HepG2 (cell line): ENCODE measurements at regions not wholly inside any gene's neighbourhood (a gene's known extent, or its start where the extent isn't known, plus 50 kb on each side); places are given as distances from the start of the nearest gene placed in this dataset.

Experiments used
- ATAC-seq: fragments of 200-7000 bp; cut with Tn5 transposase; 3 replicates; pipeline ENCODE4 v1.9.1; 2020; ENCODE audit warnings: mild to moderate bottlenecking, moderate library complexity
- BruUV-seq: library from RNA; stranded (reverse); fragments of 400-500 nt; replicated peaks from 2 replicates; lab custom pipeline; 2021; lab: Mats Ljungman, UMichigan
- CTCF ChIA-PET: fragments of 300-600 bp; formaldehyde crosslinking; extraction: SDS; loops from one replicate; lab custom pipeline; 2021; ENCODE audit warnings: low total read pairs, inconsistent platforms, low intra/inter-chr PET ratio; lab: Yijun Ruan, JAX
- POLR2A ChIA-PET: fragments of 350-600 bp; sonication (Branson Sonifier 250); formaldehyde crosslinking; loops from one replicate; lab custom pipeline; 2020; ENCODE audit warnings: antibody characterized with exemption, inconsistent platforms; lab: Yijun Ruan, JAX
- DNase-seq: peaks from one replicate; pipeline ENCODE4 v3.0.0-alpha.2; 2015; ENCODE audit warnings: low spot score
- FAIRE-seq: peaks from 3 replicates; lab custom pipeline; 2011; peaks lifted over from hg19 to GRCh38; lab: Jason Lieb, UNC
- H2AFZ ChIP-seq: one replicate; pipeline ENCODE4 v1.6.1; 2011; ENCODE audit warnings: low read length, inconsistent platforms
- H3K27ac ChIP-seq: fragments of 300-600 bp; 3 replicates; pipeline ENCODE4 v1.8.0; 2011; ENCODE audit warnings: mixed run types, mild to moderate bottlenecking, mixed read lengths, low read length, inconsistent platforms; ENCODE audit not compliant: insufficient read depth; ENCODE audit errors: extremely low read length
- H3K27me3 ChIP-seq, 2 experiments: fragments of 200-600 bp in 1 of 2; 2 replicates in 1 of 2; 3 replicates in 1 of 2; pipeline versions ENCODE4 v1.6.0 to v1.8.0; 2011; ENCODE audit warnings: low read length in 2 of 2, mild to moderate bottlenecking in 2 of 2, moderate library complexity in 2 of 2, inconsistent platforms in 1 of 2; ENCODE audit not compliant: insufficient read depth in 2 of 2, control insufficient read depth in 1 of 2
- H3K36me3 ChIP-seq, 2 experiments: fragments of 200-600 bp in 1 of 2; replicated peaks in 1 of 2; 2 replicates in 1 of 2; 3 replicates in 1 of 2; pipeline versions ENCODE4 v1.5.1 to v1.8.0; 2011; ENCODE audit warnings: low read length in 2 of 2, inconsistent platforms in 1 of 2; ENCODE audit not compliant: insufficient read depth in 2 of 2, control insufficient read depth in 1 of 2
- H3K4me1 ChIP-seq: 2 replicates; pipeline ENCODE4 v1.5.1; 2012; ENCODE audit warnings: low read length, inconsistent platforms; ENCODE audit not compliant: insufficient read depth
- H3K4me2 ChIP-seq: 2 replicates; pipeline ENCODE4 v1.6.0; 2011; ENCODE audit warnings: low read depth, low read length, inconsistent platforms
- H3K4me3 ChIP-seq, 3 experiments: fragments of 200-600 bp in 1 of 3; sonication (generic), shearing (Covaris generic) in 1 of 3; replicated peaks in 1 of 3; 2 replicates each; pipeline ENCODE4 v1.5.1; 2011 to 2016; ENCODE audit warnings: low read length in 3 of 3, inconsistent platforms in 2 of 3, low read depth in 2 of 3, mild to moderate bottlenecking in 2 of 3, control low read depth in 1 of 3, mixed read lengths in 1 of 3; ENCODE audit not compliant: insufficient read depth in 1 of 3
- H3K79me2 ChIP-seq: one replicate; pipeline ENCODE4 v1.6.1; 2011; ENCODE audit warnings: low read length, inconsistent platforms; ENCODE audit not compliant: insufficient read depth
- H3K9ac ChIP-seq: 2 replicates; pipeline ENCODE4 v1.6.0; 2011; ENCODE audit warnings: mild to moderate bottlenecking, low read depth, low read length, inconsistent platforms; ENCODE audit not compliant: insufficient read depth
- H3K9me3 ChIP-seq: 2 replicates; pipeline ENCODE4 v1.5.1; 2012; ENCODE audit warnings: mild to moderate bottlenecking, low read length
- H4K20me1 ChIP-seq: 2 replicates; pipeline ENCODE4 v1.6.0; 2011; ENCODE audit warnings: inconsistent platforms, mild to moderate bottlenecking, low read length, moderate library complexity; ENCODE audit not compliant: insufficient read depth
- CHCHD3 ChIP-seq: sonication (generic); formaldehyde crosslinking; IDR thresholded peaks from 2 replicates; pipeline ENCODE4 v1.8.0; 2022; ENCODE audit warnings: mild to moderate bottlenecking, missing genetic modification reagents, moderate library complexity
- FOXC1 ChIP-seq: sonication (generic); formaldehyde crosslinking; IDR thresholded peaks from 2 replicates; pipeline ENCODE4 v1.8.0; 2022; ENCODE audit warnings: mild to moderate bottlenecking, missing genetic modification reagents, borderline replicate concordance
- JUND ChIP-seq: sonication (generic); formaldehyde crosslinking; IDR thresholded peaks from 2 replicates; pipeline ENCODE4 v1.8.0; 2022; ENCODE audit warnings: mild to moderate bottlenecking, missing genetic modification reagents
- MTF2 ChIP-seq: sonication (generic); formaldehyde crosslinking; IDR thresholded peaks from 2 replicates; pipeline ENCODE4 v1.5.0; 2020; ENCODE audit warnings: missing genetic modification reagents, borderline replicate concordance
- NKX3-1 ChIP-seq: sonication (generic); formaldehyde crosslinking; IDR thresholded peaks from 2 replicates; pipeline ENCODE4 v1.5.0; 2020; ENCODE audit warnings: missing genetic modification reagents
- PHF8 ChIP-seq: sonication (generic); formaldehyde crosslinking; IDR thresholded peaks from 2 replicates; pipeline ENCODE4 v1.5.0; 2020; ENCODE audit warnings: missing genetic modification reagents
- RBAK ChIP-seq: sonication (generic); formaldehyde crosslinking; IDR thresholded peaks from 2 replicates; pipeline ENCODE4 v1.5.1; 2020; ENCODE audit warnings: mild to moderate bottlenecking, missing genetic modification reagents
- SCMH1 ChIP-seq: sonication (generic); formaldehyde crosslinking; IDR thresholded peaks from 2 replicates; pipeline ENCODE4 v1.9.0; 2021; ENCODE audit warnings: missing genetic modification reagents, mild to moderate bottlenecking, borderline replicate concordance
- TBX3 ChIP-seq: fragments of 450-650 bp; IDR thresholded peaks from 2 replicates; pipeline ENCODE4 v1.6.1; 2017; ENCODE audit warnings: antibody characterized with exemption, mild to moderate bottlenecking, inconsistent platforms, borderline replicate concordance
- ZMAT5 ChIP-seq: sonication (generic); formaldehyde crosslinking; IDR thresholded peaks from 2 replicates; pipeline ENCODE4 v1.5.0; 2020; ENCODE audit warnings: mild to moderate bottlenecking, low read depth, missing genetic modification reagents, borderline replicate concordance
- ZNF225 ChIP-seq: sonication (generic); formaldehyde crosslinking; IDR thresholded peaks from 2 replicates; pipeline ENCODE4 v1.4.0; 2020; ENCODE audit warnings: mild to moderate bottlenecking, missing genetic modification reagents
- WGBS: methylation state at CpG from one replicate; pipeline ENCODE4 v1.1.6; 2017; ENCODE audit warnings: low lambda C conversion rate; 5-methylcytosine and 5-hydroxymethylcytosine counted together
- in situ Hi-C: cut with HindIII; loops from 2 replicates; pipeline ENCODE4 v1.10.0; 2017; ENCODE audit warnings: low pct_unique_long_range_greater_than_20kb; ENCODE audit not compliant: extremely low pct_ligation_motif_present
- intact Hi-C: fragments of 100-400 bp; cut with micrococcal nuclease; formaldehyde crosslinking; loops from one replicate; pipeline ENCODE4 v1.10.0; 2022; ENCODE audit not compliant: unreplicated experiment
- TF ChIP-seq, protein P1 (sequence below): IDR thresholded peaks from 2 replicates; pipeline ENCODE4 v1.6.1; 2016; ENCODE audit warnings: missing biosample characterization, missing genetic modification reagents, low read depth

DNA sequence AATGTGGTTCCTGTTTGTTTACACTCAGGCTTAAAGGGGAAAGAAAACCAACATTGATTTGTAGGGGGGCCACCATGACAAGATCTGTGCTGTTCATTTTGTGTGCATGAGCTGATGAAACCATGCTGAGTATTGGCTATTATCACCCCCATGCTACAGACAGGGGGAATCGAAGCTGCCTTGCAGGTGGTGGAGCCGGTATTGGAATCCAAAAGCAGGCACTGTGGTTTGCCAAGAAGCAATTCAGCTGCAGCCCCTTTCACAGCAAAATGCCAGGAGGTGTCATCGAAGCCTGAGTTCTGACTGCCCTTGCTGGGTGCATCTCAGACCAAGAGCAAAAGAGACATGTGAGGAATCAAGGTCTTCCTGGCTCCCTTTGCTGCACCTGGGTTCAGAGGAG, 221.9 kb downstream of the UXS1 start:
- in situ Hi-C loops = no loop called here

More for the DNA sequence above, 221.9 kb downstream of the UXS1 start:
- no peak for TF ChIP-seq PHF8 (CRISPR knock-in tag)
- no peak for TF ChIP-seq SCMH1 (CRISPR knock-in tag)
- TF ChIP-seq ZMAT5 (CRISPR knock-in tag) = no peak
- TF ChIP-seq JUND = no peak
- TF ChIP-seq MTF2 = no peak
- no peak for TF ChIP-seq CHCHD3
- TF ChIP-seq TBX3 = no peak
- TF ChIP-seq, protein P1, sequence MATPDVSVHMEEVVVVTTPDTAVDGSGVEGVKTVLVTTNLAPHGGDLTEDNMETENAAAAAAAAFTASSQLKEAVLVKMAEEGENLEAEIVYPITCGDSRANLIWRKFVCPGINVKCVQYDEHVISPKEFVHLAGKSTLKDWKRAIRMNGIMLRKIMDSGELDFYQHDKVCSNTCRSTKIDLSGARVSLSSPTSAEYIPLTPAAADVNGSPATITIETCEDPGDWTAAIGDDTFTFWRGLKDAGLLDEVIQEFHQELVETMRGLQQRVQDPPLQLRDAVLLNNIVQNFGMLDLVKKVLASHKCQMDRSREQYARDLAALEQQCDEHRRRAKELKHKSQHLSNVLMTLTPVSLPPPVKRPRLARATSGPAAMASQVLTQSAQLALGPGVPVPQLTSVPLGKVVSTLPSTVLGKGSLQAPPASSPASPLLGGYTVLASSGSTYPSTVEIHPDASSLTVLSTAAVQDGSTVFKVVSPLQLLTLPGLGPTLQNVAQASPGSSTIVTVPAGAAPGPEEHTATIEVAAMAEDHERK (CRISPR knock-in tag) = no peak
- no peak for TF ChIP-seq ZNF225 (CRISPR knock-in tag)
- TF ChIP-seq FOXC1 (CRISPR knock-in tag) = no peak
- TF ChIP-seq RBAK (CRISPR knock-in tag) = no peak
- no peak for TF ChIP-seq NKX3-1 (CRISPR knock-in tag)
- Histone ChIP-seq H3K9ac (no peak overlapping the region), H3K9me3 (peaks cover 8% of the 10 kb centered on the region), H3K27me3 (peaks cover 4 to 34% of the 10 kb centered on the region in 2 experiments; a peak in 4 of 5 replicates), H3K4me3 (no peak overlapping the region), H2AFZ (no peak overlapping the region), H4K20me1 (no peaks in the 10 kb centered on the region), H3K4me2 (no peak overlapping the region), H3K27ac (no peak overlapping the region), H3K36me3 (no peaks in the 10 kb centered on the region), H3K79me2 (no peaks in the 10 kb centered on the region), H3K4me1 (peaks cover 6% of the 10 kb centered on the region; the same call in 1 of the 2 replicates)
- intact Hi-C loops = no loop called here
- no TSS peak for BruUV-seq
- ChIA-PET POLR2A (no interaction called here), CTCF (no interaction called here)
- FAIRE-seq = no peak
- ATAC-seq = no peak
- WGBS = 18% methylated on average over 2 of the region's 3 CpGs
- DNase-seq = no peak
